H1 (cell line): ENCODE measurements at regions not wholly inside any gene's neighbourhood (a gene's known extent, or its start where the extent isn't known, plus 50 kb on each side); places are given as distances from the start of the nearest gene placed in this dataset.

Experiments used
- CTCF ChIA-PET: fragments of 300-600 bp; sonication (Branson Sonifier 250); formaldehyde crosslinking; loops from one replicate; lab custom pipeline; 2021; ENCODE audit not compliant: partially characterized antibody; lab: Charles Lee
- POLR2A ChIA-PET: fragments of 300-600 bp; sonication (Branson Sonifier 250); formaldehyde crosslinking; loops from one replicate; lab custom pipeline; 2021; ENCODE audit warnings: inconsistent platforms; ENCODE audit not compliant: partially characterized antibody; lab: Charles Lee
- DNase-seq, 2 experiments: peaks; one replicate each; pipeline versions ENCODE4 v3.0.0 to v3.0.0-alpha.2; 2010 to 2022; ENCODE audit warnings: low spot score in 2 of 2, low read depth in 1 of 2, mixed read lengths in 1 of 2
- FAIRE-seq: peaks from 2 replicates; lab custom pipeline; 2011; peaks lifted over from hg19 to GRCh38; lab: Jason Lieb, UNC
- H2AFZ ChIP-seq: 2 replicates; pipeline ENCODE4 v1.8.1; 2012; ENCODE audit warnings: low read length, inconsistent platforms
- H2AK5ac ChIP-seq: 2 replicates; pipeline ENCODE4 v1.6.1; 2013; ENCODE audit warnings: low read depth, low read length
- H2BK120ac ChIP-seq: replicated peaks from 2 replicates; pipeline ENCODE3; 2013; ENCODE audit warnings: low read depth, low read length, inconsistent platforms
- H2BK12ac ChIP-seq: 2 replicates; pipeline ENCODE4 v1.6.1; 2013; ENCODE audit warnings: low read depth, low read length
- H2BK15ac ChIP-seq: 2 replicates; pipeline ENCODE4 v1.6.1; 2013; ENCODE audit warnings: low read length
- H2BK20ac ChIP-seq: 2 replicates; pipeline ENCODE4 v1.6.1; 2013; ENCODE audit warnings: low read length
- H2BK5ac ChIP-seq: 2 replicates; pipeline ENCODE4 v1.6.1; 2013; ENCODE audit warnings: low read depth, low read length
- H3K14ac ChIP-seq: 2 replicates; pipeline ENCODE4 v1.6.1; 2013; ENCODE audit warnings: inconsistent platforms; ENCODE audit not compliant: insufficient read length
- H3K18ac ChIP-seq: 2 replicates; pipeline ENCODE4 v1.6.1; 2013; ENCODE audit warnings: low read length; ENCODE audit errors: extremely low read depth
- H3K23ac ChIP-seq: 2 replicates; pipeline ENCODE4 v1.6.1; 2013; ENCODE audit warnings: inconsistent platforms; ENCODE audit not compliant: insufficient read length
- H3K23me2 ChIP-seq: 2 replicates; pipeline ENCODE4 v1.6.1; 2013; ENCODE audit warnings: low read depth, low read length
- H3K27ac ChIP-seq: 2 replicates; pipeline ENCODE4 v1.6.1; 2011; ENCODE audit warnings: low read depth, low read length, inconsistent platforms
- H3K27me3 ChIP-seq, 4 experiments: replicated peaks in 1 of 4; 1 replicate in 1 of 4; 2 replicates in 3 of 4; pipeline versions ENCODE4 v1.6.1 to v1.8.1; 2011 to 2013; ENCODE audit warnings: low read length in 3 of 4, mild to moderate bottlenecking in 3 of 4, inconsistent platforms in 2 of 4, mixed read lengths in 2 of 4, moderate library complexity in 1 of 4; ENCODE audit not compliant: control insufficient read depth in 3 of 4, insufficient read depth in 3 of 4; ENCODE audit errors: extremely low read depth in 1 of 4
- H3K36me3 ChIP-seq, 4 experiments: 2 replicates each; pipeline versions ENCODE4 v1.6.1 to v1.8.1; 2011 to 2013; ENCODE audit warnings: mild to moderate bottlenecking in 4 of 4, low read length in 3 of 4, moderate library complexity in 2 of 4, control low read depth in 1 of 4, inconsistent platforms in 1 of 4; ENCODE audit not compliant: insufficient read depth in 4 of 4, control insufficient read depth in 2 of 4
- H3K4ac ChIP-seq: replicated peaks from 2 replicates; pipeline ENCODE3; 2013; ENCODE audit warnings: low read length, low read depth, mixed read lengths, inconsistent platforms; ENCODE audit not compliant: insufficient read length
- H3K4me1 ChIP-seq, 4 experiments: replicated peaks in 1 of 4; 1 replicate in 1 of 4; 2 replicates in 3 of 4; pipeline versions ENCODE4 v1.6.1 to v1.8.1; 2011 to 2013; ENCODE audit warnings: low read length in 3 of 4, inconsistent platforms in 2 of 4, mixed read lengths in 1 of 4; ENCODE audit not compliant: insufficient read depth in 4 of 4, control insufficient read depth in 3 of 4
- H3K4me2 ChIP-seq, 2 experiments: 2 replicates each; pipeline versions ENCODE4 v1.6.1 to v1.8.1; 2011 to 2013; ENCODE audit warnings: low read depth in 2 of 2, low read length in 2 of 2, control low read depth in 1 of 2, inconsistent platforms in 1 of 2, mild to moderate bottlenecking in 1 of 2; ENCODE audit not compliant: insufficient read depth in 1 of 2
- H3K4me3 ChIP-seq, 4 experiments: fragments of 200-600, 300-600 bp in 1 of 4; sonication (generic), shearing (Covaris generic), sonication (Bioruptor Twin) in 1 of 4; 2 replicates each; pipeline versions ENCODE4 v1.5.1 to v1.8.1; 2011 to 2016; ENCODE audit warnings: low read length in 4 of 4, low read depth in 3 of 4, control low read depth in 2 of 4, inconsistent platforms in 2 of 4, mild to moderate bottlenecking in 2 of 4, mixed read lengths in 1 of 4, moderate library complexity in 1 of 4; ENCODE audit not compliant: insufficient read depth in 2 of 4; ENCODE audit errors: extremely low read depth in 1 of 4
- H3K56ac ChIP-seq: replicated peaks from 2 replicates; pipeline ENCODE3; 2013; ENCODE audit warnings: low read depth, mild to moderate bottlenecking, mixed read lengths, low read length, inconsistent platforms; ENCODE audit not compliant: insufficient read length
- H3K79me1 ChIP-seq: 2 replicates; pipeline ENCODE4 v1.6.1; 2013; ENCODE audit warnings: low read depth, low read length, control low read depth
- H3K79me2 ChIP-seq, 2 experiments: 2 replicates each; pipeline versions ENCODE4 v1.6.1 to v1.8.1; 2012 to 2013; ENCODE audit warnings: low read length in 2 of 2, mild to moderate bottlenecking in 2 of 2, inconsistent platforms in 1 of 2; ENCODE audit not compliant: insufficient read depth in 2 of 2, control insufficient read depth in 1 of 2
- H3K9ac ChIP-seq, 4 experiments: replicated peaks in 1 of 4; 1 replicate in 1 of 4; 2 replicates in 3 of 4; pipeline versions ENCODE4 v1.6.1 to v1.8.1; 2011 to 2013; ENCODE audit warnings: low read depth in 3 of 4, low read length in 3 of 4, control low read depth in 2 of 4, mild to moderate bottlenecking in 2 of 4, moderate library complexity in 2 of 4, inconsistent platforms in 1 of 4; ENCODE audit errors: extremely low read depth in 1 of 4
- H3K9me3 ChIP-seq, 2 experiments: 2 replicates each; pipeline versions ENCODE4 v1.6.1 to v1.8.1; 2012 to 2013; ENCODE audit warnings: mild to moderate bottlenecking in 2 of 2, moderate library complexity in 2 of 2, control low read depth in 1 of 2, inconsistent platforms in 1 of 2, low read depth in 1 of 2, low read length in 1 of 2, mixed read lengths in 1 of 2; ENCODE audit not compliant: insufficient read depth in 2 of 2
- H4K20me1 ChIP-seq, 2 experiments: replicated peaks in 1 of 2; 2 replicates each; pipeline versions ENCODE3 to v1.8.1; 2011 to 2013; ENCODE audit warnings: inconsistent platforms in 2 of 2, low read length in 2 of 2, mild to moderate bottlenecking in 1 of 2; ENCODE audit not compliant: insufficient read depth in 2 of 2, control insufficient read depth in 1 of 2
- H4K5ac ChIP-seq: 2 replicates; pipeline ENCODE4 v1.6.1; 2013; ENCODE audit warnings: low read length, low read depth, mixed read lengths, inconsistent platforms; ENCODE audit not compliant: insufficient read length
- H4K8ac ChIP-seq: 2 replicates; pipeline ENCODE4 v1.8.0; 2013; ENCODE audit warnings: mild to moderate bottlenecking, moderate library complexity, low read length, inconsistent platforms; ENCODE audit not compliant: insufficient read depth; ENCODE audit errors: extremely low read depth
- H4K91ac ChIP-seq: replicated peaks from 2 replicates; pipeline ENCODE3; 2013; ENCODE audit warnings: low read length, mixed read lengths, inconsistent platforms; ENCODE audit not compliant: insufficient read length
- ASH2L ChIP-seq: fragments of 200-600, 300-600 bp; sonication (generic); IDR thresholded peaks from one replicate; pipeline ENCODE4 v1.7.1; 2017; ENCODE audit warnings: low read length
- CBX5 ChIP-seq: fragments of 300-800, 300-1000 bp; sonication (generic); IDR thresholded peaks from 2 replicates; pipeline ENCODE4 v1.7.1; 2016; ENCODE audit warnings: antibody characterized with exemption, low read length, low read depth
- CHD2 ChIP-seq: IDR thresholded peaks from 2 replicates; pipeline ENCODE4 v1.6.1; 2012; ENCODE audit warnings: low read length, improper control_type of control experiment
- EP300 ChIP-seq, 2 experiments: IDR thresholded peaks; 1 replicate in 1 of 2; 2 replicates in 1 of 2; pipeline ENCODE4 v1.6.1; 2011 to 2012; ENCODE audit warnings: low read depth in 2 of 2, low read length in 2 of 2, mild to moderate bottlenecking in 2 of 2, borderline replicate concordance in 1 of 2, inconsistent platforms in 1 of 2, moderate library complexity in 1 of 2
- HDAC6 ChIP-seq: IDR thresholded peaks from one replicate; pipeline ENCODE4 v1.7.1; 2012; ENCODE audit warnings: low read depth, mild to moderate bottlenecking, inconsistent platforms, low read length, moderate library complexity
- JUN ChIP-seq: IDR thresholded peaks from 2 replicates; pipeline ENCODE4 v1.6.1; 2011; ENCODE audit warnings: low read depth, mild to moderate bottlenecking, improper control_type of control experiment, low read length
- KDM4A ChIP-seq: IDR thresholded peaks from one replicate; pipeline ENCODE4 v1.7.1; 2012; ENCODE audit warnings: low read depth, mild to moderate bottlenecking, moderate library complexity, low read length, inconsistent platforms; ENCODE audit not compliant: severe bottlenecking
- NRF1 ChIP-seq: IDR thresholded peaks from 2 replicates; pipeline ENCODE4 v1.6.1; 2011; ENCODE audit warnings: mild to moderate bottlenecking, low read depth, low read length, improper control_type of control experiment
- RAD21 ChIP-seq, 2 experiments: IDR thresholded peaks in 1 of 2; conservative IDR thresholded peaks in 1 of 2; 2 replicates each; pipeline ENCODE4 v1.6.1; 2011; ENCODE audit warnings: low read depth in 2 of 2, low read length in 2 of 2, improper control_type of control experiment in 1 of 2, inconsistent platforms in 1 of 2, mild to moderate bottlenecking in 1 of 2, moderate library complexity in 1 of 2
- SP2 ChIP-seq: IDR thresholded peaks from 2 replicates; pipeline ENCODE4 v1.6.1; 2012; ENCODE audit warnings: mild to moderate bottlenecking, low read length, inconsistent platforms
- TAF7 ChIP-seq: optimal IDR thresholded peaks from 2 replicates; pipeline ENCODE3; 2011; ENCODE audit warnings: low read depth, mild to moderate bottlenecking, inconsistent platforms, low read length, moderate library complexity, borderline replicate concordance
- WGBS, 2 experiments: shearing (Covaris generic) in 1 of 2; methylation state at CpG; one replicate each; pipeline versions ENCODE4 v1.1.6 to v1.1.7; 2013 to 2015; ENCODE audit warnings: low lambda C conversion rate in 2 of 2, mixed read lengths in 2 of 2, inconsistent platforms in 1 of 2, low coverage in 1 of 2, missing lambda C conversion rate in 1 of 2; ENCODE audit not compliant: insufficient replicate concordance in 2 of 2, insufficient coverage in 1 of 2, insufficient read length in 1 of 2; ENCODE audit errors: extremely low coverage in 1 of 2, missing lambda C conversion rate in 1 of 2; 5-methylcytosine and 5-hydroxymethylcytosine counted together
- TF ChIP-seq, protein P1 (sequence below), 3 experiments: IDR thresholded peaks; 1 replicate in 2 of 3; 2 replicates in 1 of 3; pipeline versions ENCODE4 v1.5.1 to v1.6.1; 2011; ENCODE audit warnings: low read length in 3 of 3, mild to moderate bottlenecking in 3 of 3, inconsistent platforms in 2 of 3, low read depth in 1 of 3, moderate library complexity in 1 of 3; ENCODE audit not compliant: insufficient read depth in 1 of 3; ENCODE audit errors: control extremely low read depth in 1 of 3

GRCh38 chr22:48121984-48122383 is 1359.5 kb downstream of the TBC1D22A start:
- Histone ChIP-seq H3K4me2 (no peak overlapping the region), H3K36me3 (no peaks in the 10 kb centered on the region), H3K18ac (no peak overlapping the region), H4K91ac (no peak overlapping the region), H2BK12ac (no peak overlapping the region), H4K20me1 (no peaks in the 10 kb centered on the region), H3K23ac (no peak overlapping the region), H2BK20ac (no peak overlapping the region), H2AK5ac (0 out of 2 replicates have a peak overlapping the region, but pooled peaks have one; percentile 13), H3K27me3 (no peaks in the 10 kb centered on the region), H2BK15ac (no peak overlapping the region), H3K79me1 (no peaks in the 10 kb centered on the region), H2AFZ (no peak overlapping the region), H3K4me3 (no peak overlapping the region), H3K14ac (no peak overlapping the region), H3K27ac (no peak overlapping the region), H3K4me1 (peaks cover 0 to 1% (median 0%) of the 10 kb centered on the region in 4 experiments; a peak in 1 of 7 replicates), H3K23me2 (no peaks in the 10 kb centered on the region; the same call in 1 of the 2 replicates), H3K9ac (no peak overlapping the region), H3K79me2 (no peaks in the 10 kb centered on the region), H2BK120ac (no peak overlapping the region), H2BK5ac (no peak overlapping the region), H3K4ac (no peak overlapping the region), H3K9me3 (0 out of 4 replicates have a peak, but pooled peaks cover 0 to 2% of the 10 kb centered on the region in 2 experiments), H3K56ac (no peak overlapping the region), H4K8ac (no peak overlapping the region), H4K5ac (no peak overlapping the region)
- ChIA-PET CTCF (no interaction called here), POLR2A (no interaction called here)
- no peak for FAIRE-seq
- no peak for DNase-seq
- 95% methylated on average over 16 of the region's 16 CpGs; no CpG with 5 or more reads in 1 of the 2 experiments for WGBS, 2 experiments
- TF ChIP-seq SP2 = no peak
- no peak for TF ChIP-seq CHD2
- TF ChIP-seq ASH2L = no peak
- TF ChIP-seq CBX5 = no peak
- no peak for TF ChIP-seq HDAC6
- TF ChIP-seq KDM4A = no peak
- no peak for TF ChIP-seq RAD21 (IDR thresholded peaks at IDR 0.05 in 1 of 2, conservative IDR thresholded peaks at IDR 0.05 in 1 of 2; ENCODE audit: low read depth in 2 of 2, low read length in 2 of 2)
- no peak for TF ChIP-seq NRF1
- TF ChIP-seq, protein P1, sequence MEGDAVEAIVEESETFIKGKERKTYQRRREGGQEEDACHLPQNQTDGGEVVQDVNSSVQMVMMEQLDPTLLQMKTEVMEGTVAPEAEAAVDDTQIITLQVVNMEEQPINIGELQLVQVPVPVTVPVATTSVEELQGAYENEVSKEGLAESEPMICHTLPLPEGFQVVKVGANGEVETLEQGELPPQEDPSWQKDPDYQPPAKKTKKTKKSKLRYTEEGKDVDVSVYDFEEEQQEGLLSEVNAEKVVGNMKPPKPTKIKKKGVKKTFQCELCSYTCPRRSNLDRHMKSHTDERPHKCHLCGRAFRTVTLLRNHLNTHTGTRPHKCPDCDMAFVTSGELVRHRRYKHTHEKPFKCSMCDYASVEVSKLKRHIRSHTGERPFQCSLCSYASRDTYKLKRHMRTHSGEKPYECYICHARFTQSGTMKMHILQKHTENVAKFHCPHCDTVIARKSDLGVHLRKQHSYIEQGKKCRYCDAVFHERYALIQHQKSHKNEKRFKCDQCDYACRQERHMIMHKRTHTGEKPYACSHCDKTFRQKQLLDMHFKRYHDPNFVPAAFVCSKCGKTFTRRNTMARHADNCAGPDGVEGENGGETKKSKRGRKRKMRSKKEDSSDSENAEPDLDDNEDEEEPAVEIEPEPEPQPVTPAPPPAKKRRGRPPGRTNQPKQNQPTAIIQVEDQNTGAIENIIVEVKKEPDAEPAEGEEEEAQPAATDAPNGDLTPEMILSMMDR (IDR thresholded peaks at IDR 0.05; ENCODE audit: control extremely low read depth in 1 of 3, insufficient read depth in 1 of 3, low read depth in 1 of 3, low read length in 3 of 3) = no peak
- TF ChIP-seq JUN = no peak
- no peak for TF ChIP-seq TAF7
- TF ChIP-seq EP300 (IDR thresholded peaks at IDR 0.05; ENCODE audit: borderline replicate concordance in 1 of 2, low read depth in 2 of 2, low read length in 2 of 2) = no peak
